RPMI8226 (cell line): ENCODE measurements at regions not wholly inside any gene's neighbourhood (a gene's known extent, or its start where the extent isn't known, plus 50 kb on each side); places are given as distances from the start of the nearest gene placed in this dataset.

Experiments
- DNase-seq: peaks from one replicate; pipeline ENCODE4 v3.0.0-alpha.2; 2015

GRCh38 chr15:49751751-49752150, 130.9 kb downstream of the DTWD1 start:
- DNase-seq: no peak

GRCh38 chr15:49752517-49752916, 131.7 kb downstream of the DTWD1 start:
- no peak for DNase-seq

GRCh38 chr15:49758456-49758855, 137.6 kb downstream of the DTWD1 start:
- DNase-seq: no peak

- DNase-seq: no peak
Measured at GRCh38 chr15:49758856-49759255, 138.0 kb downstream of the DTWD1 start.

- DNase-seq: no peak
Measured at GRCh38 chr15:49760749-49761148, 139.9 kb downstream of the DTWD1 start.

- no peak for DNase-seq
Measured at GRCh38 chr15:49769225-49769624, 148.4 kb downstream of the DTWD1 start.

- no peak for DNase-seq
Measured at GRCh38 chr15:49789436-49789835, 168.6 kb downstream of the DTWD1 start.

- DNase-seq: no peak
Measured at GRCh38 chr15:49793943-49794342, 173.1 kb downstream of the DTWD1 start.

GRCh38 chr15:49801796-49802195, 180.9 kb downstream of the DTWD1 start:
- no peak for DNase-seq
